GM23338 (cell line): ENCODE measurements at regions not wholly inside any gene's neighbourhood (a gene's known extent, or its start where the extent isn't known, plus 50 kb on each side); places are given as distances from the start of the nearest gene placed in this dataset.

Source experiments
- CREB1 ChIP-seq: fragments of 250-450 bp; sonication (Bioruptor Pico); IDR thresholded peaks from 2 replicates; pipeline ENCODE4 v1.5.0; 2020; ENCODE audit warnings: low read depth, mild to moderate bottlenecking, moderate library complexity
- EZH2 ChIP-seq: fragments of 200-600 bp; sonication (generic); IDR thresholded peaks from one replicate; pipeline ENCODE4 v1.8.0; 2017; ENCODE audit warnings: antibody characterized with exemption, mild to moderate bottlenecking, low read depth; ENCODE audit not compliant: unreplicated experiment
- EZH2phosphoT487 ChIP-seq: fragments of 200-600 bp; sonication (generic); IDR thresholded peaks from one replicate; pipeline ENCODE4 v1.8.1; 2018; ENCODE audit warnings: antibody characterized with exemption; ENCODE audit not compliant: unreplicated experiment
- JUNB ChIP-seq: IDR thresholded peaks from one replicate; pipeline ENCODE4 v1.6.1; 2016; ENCODE audit warnings: antibody characterized with exemption; ENCODE audit not compliant: unreplicated experiment
- TF ChIP-seq, protein P1 (sequence below), 2 experiments: fragments of 200-600 bp in 1 of 2; sonication (generic) in 1 of 2; conservative IDR thresholded peaks; 2 replicates each; pipeline versions ENCODE4 v1.5.1 to v1.6.1; 2016 to 2017; ENCODE audit warnings: antibody characterized with exemption in 2 of 2, low read depth in 2 of 2, mild to moderate bottlenecking in 2 of 2, moderate library complexity in 1 of 2

DNA sequence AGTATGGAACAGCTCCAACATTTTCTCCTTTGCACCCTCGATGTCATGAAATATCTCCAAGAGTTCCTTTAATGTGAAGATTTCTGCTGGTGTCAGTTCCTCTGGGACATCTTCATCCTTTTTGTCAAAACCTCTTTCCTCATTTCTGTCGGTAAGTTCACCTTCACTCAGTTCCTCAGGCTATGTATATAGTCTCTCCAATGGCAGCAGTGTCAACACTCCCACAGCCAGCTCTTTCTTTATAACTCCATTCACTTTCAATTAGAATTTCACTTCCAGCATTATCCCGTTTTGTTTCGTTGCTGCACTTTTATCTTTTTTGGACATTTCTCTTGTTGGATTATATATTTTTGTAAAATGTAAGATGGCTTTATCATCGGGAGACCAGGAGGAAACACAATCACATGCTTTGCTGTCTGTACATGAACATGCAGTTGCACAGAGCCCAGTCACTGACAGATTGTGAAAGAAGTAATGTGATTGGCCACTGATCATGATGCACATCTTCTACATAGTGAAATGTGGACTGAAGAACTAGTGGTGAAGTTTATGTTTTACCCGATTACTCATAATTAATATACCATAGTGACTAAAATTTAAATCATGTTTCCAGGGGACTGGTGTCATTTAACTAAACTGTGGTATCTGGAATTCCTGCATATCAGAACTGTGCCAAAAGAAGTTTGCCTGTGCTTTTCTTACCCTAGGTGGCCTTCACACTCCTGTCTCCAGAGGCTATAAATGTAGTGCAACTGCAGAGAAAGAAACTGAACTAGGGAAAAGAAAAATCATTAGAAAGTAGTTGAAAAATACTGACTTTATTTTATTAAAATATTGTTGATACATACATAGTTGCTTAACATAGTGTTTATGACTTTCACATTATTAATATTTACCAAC, 289.6 kb downstream of the PPP1R3A start:
- TF ChIP-seq, protein P1, sequence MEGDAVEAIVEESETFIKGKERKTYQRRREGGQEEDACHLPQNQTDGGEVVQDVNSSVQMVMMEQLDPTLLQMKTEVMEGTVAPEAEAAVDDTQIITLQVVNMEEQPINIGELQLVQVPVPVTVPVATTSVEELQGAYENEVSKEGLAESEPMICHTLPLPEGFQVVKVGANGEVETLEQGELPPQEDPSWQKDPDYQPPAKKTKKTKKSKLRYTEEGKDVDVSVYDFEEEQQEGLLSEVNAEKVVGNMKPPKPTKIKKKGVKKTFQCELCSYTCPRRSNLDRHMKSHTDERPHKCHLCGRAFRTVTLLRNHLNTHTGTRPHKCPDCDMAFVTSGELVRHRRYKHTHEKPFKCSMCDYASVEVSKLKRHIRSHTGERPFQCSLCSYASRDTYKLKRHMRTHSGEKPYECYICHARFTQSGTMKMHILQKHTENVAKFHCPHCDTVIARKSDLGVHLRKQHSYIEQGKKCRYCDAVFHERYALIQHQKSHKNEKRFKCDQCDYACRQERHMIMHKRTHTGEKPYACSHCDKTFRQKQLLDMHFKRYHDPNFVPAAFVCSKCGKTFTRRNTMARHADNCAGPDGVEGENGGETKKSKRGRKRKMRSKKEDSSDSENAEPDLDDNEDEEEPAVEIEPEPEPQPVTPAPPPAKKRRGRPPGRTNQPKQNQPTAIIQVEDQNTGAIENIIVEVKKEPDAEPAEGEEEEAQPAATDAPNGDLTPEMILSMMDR (conservative IDR thresholded peaks at IDR 0.05; ENCODE audit: low read depth in 2 of 2): no peak
- TF ChIP-seq CREB1 (CRISPR knock-in tag) (no peak), JUNB (no peak), EZH2phosphoT487 (no peak), EZH2 (no peak)
